H1 (cell line): ENCODE measurements at regions not wholly inside any gene's neighbourhood (a gene's known extent, or its start where the extent isn't known, plus 50 kb on each side); places are given as distances from the start of the nearest gene placed in this dataset.

Experiments used
- POLR2AphosphoS5 ChIP-seq: IDR thresholded peaks from 2 replicates; pipeline ENCODE4 v1.6.1; 2011; ENCODE audit warnings: low read depth, low read length
- ZNF274 ChIP-seq: IDR thresholded peaks from 2 replicates; pipeline ENCODE4 v1.7.0; 2012; ENCODE audit warnings: low read length, borderline replicate concordance; ENCODE audit errors: extremely low read depth

GRCh38 chr17:22461460-22462145, 769.3 kb downstream of the KCNJ18 start:
- TF ChIP-seq POLR2AphosphoS5 (no peak), ZNF274 (no peak)
